T-helper 1 cell treated with Interleukin-12 subunit alpha and Interleukin-12 subunit beta and Interleukin-4 antibody, amounts not matched to agents 30 ng/mL and 1 ng/mL, for 36 hours (primary cell): ENCODE measurements at regions not wholly inside any gene's neighbourhood (a gene's known extent, or its start where the extent isn't known, plus 50 kb on each side); places are given as distances from the start of the nearest gene placed in this dataset.
"Not testable (repeated sequence)": the region's sequence is repeated elsewhere in the genome, so short reads cannot be mapped to it uniquely, and the experiment has no call there.

ENCODE experiments used
- intact Hi-C: fragments of 100-400 bp; cut with micrococcal nuclease; formaldehyde crosslinking; loops from one replicate; pipeline ENCODE4 v1.15.1; 2024

GRCh38 chr10:5268743-5269142, 72.1 kb downstream of the AKR1C4 start:
- intact Hi-C loops, result no loop called here

GRCh38 chr10:5269791-5270190, 73.2 kb downstream of the AKR1C4 start:
- intact Hi-C loops, result no loop called here

GRCh38 chr10:5271526-5271925, 74.9 kb downstream of the AKR1C4 start:
- intact Hi-C loops, result no loop called here

GRCh38 chr10:5272065-5272803, 75.6 kb downstream of the AKR1C4 start:
- intact Hi-C loops, result loop anchor here (1.0 kb wide), 1 partner anchor 11 kb away; no protein-coding TSS in a partner anchor

GRCh38 chr10:5274795-5275194, 78.2 kb downstream of the AKR1C4 start:
- intact Hi-C loops, result no loop called here

GRCh38 chr10:5281356-5281755, 83.4 kb upstream of the UCN3 start:
- intact Hi-C loops, result loop anchor here (5.0 kb wide), 1 partner anchor 36 kb away; no protein-coding TSS in a partner anchor

GRCh38 chr10:5282137-5282536, 82.6 kb upstream of the UCN3 start:
- intact Hi-C loops, result loop anchor here (2.0 to 5.0 kb wide), 4 partner anchors 15 to 455 kb away; partner anchors contain the start of gene AKR1E2

- intact Hi-C loops, result loop anchor here (1.0 to 5.0 kb wide), 13 partner anchors 9 to 467 kb away; partner anchors contain the start of genes AKR1E2 and NET1
Observed at GRCh38 chr10:5283305-5284158, 81.2 kb upstream of the UCN3 start.

GRCh38 chr10:5284311-5285057, 80.3 kb upstream of the UCN3 start:
- intact Hi-C loops, result loop anchor here (1.0 to 5.0 kb wide), 5 partner anchors 8 to 339 kb away; partner anchors contain the start of gene NET1

- intact Hi-C loops, result loop anchor here (2.0 kb wide), 1 partner anchor 128 kb away; the partner anchor contains the start of gene NET1
Observed at GRCh38 chr10:5285186-5285585, 79.6 kb upstream of the UCN3 start.

GRCh38 chr10:5288359-5288758, 76.4 kb upstream of the UCN3 start:
- intact Hi-C loops, result no loop called here

GRCh38 chr10:5289228-5289627, 75.5 kb upstream of the UCN3 start:
- intact Hi-C loops, result not testable (repeated sequence)

- intact Hi-C loops, result loop anchor here (1.0 to 10.0 kb wide), 8 partner anchors 7 to 1534 kb away; partner anchors contain the start of genes AKR1E2, FBH1, GDI2 and IL15RA
Observed at GRCh38 chr10:5291501-5292195, 73.1 kb upstream of the UCN3 start.

GRCh38 chr10:5292196-5292735, 72.5 kb upstream of the UCN3 start:
- intact Hi-C loops, result loop anchor here (1.0 to 10.0 kb wide), 8 partner anchors 8 to 1535 kb away; partner anchors contain the start of genes AKR1E2, FBH1, GDI2 and IL15RA

GRCh38 chr10:5292970-5293369, 71.8 kb upstream of the UCN3 start:
- intact Hi-C loops, result loop anchor here (1.0 to 10.0 kb wide), 9 partner anchors 9 to 1536 kb away; partner anchors contain the start of genes AKR1E2, FBH1, GDI2 and IL15RA

GRCh38 chr10:5293691-5294550, 70.8 kb upstream of the UCN3 start:
- intact Hi-C loops, result loop anchor here (1.0 to 10.0 kb wide), 8 partner anchors 332 to 1537 kb away; partner anchors contain the start of genes FBH1, GDI2, IL15RA and TASOR2

- intact Hi-C loops, result loop anchor here (1.0 to 10.0 kb wide), 9 partner anchors 15 to 1163 kb away; partner anchors contain the start of genes AKR1E2, FBH1, IL15RA and NET1
Observed at GRCh38 chr10:5297466-5297865, 67.3 kb upstream of the UCN3 start.

GRCh38 chr10:5297996-5298395, 66.8 kb upstream of the UCN3 start:
- intact Hi-C loops, result loop anchor here (1.0 to 10.0 kb wide), 9 partner anchors 15 to 1163 kb away; partner anchors contain the start of genes AKR1E2, FBH1, IL15RA and NET1

GRCh38 chr10:5299950-5300349, 64.8 kb upstream of the UCN3 start:
- intact Hi-C loops, result loop anchor here (10.0 kb wide), 4 partner anchors 595 to 1165 kb away; partner anchors contain the start of genes FBH1 and IL15RA
